Stomach (tissue), 4 donors: ENCODE measurements at regions not wholly inside any gene's neighbourhood (a gene's known extent, or its start where the extent isn't known, plus 50 kb on each side); places are given as distances from the start of the nearest gene placed in this dataset.

Experiments used
- EP300 ChIP-seq: sonication (generic); formaldehyde crosslinking; IDR thresholded peaks from one replicate; pipeline ENCODE4 v1.6.1; 2017; ENCODE audit warnings: antibody characterized with exemption
- POLR2A ChIP-seq, 4 donors: fragments of 450-650 bp; IDR thresholded peaks; one replicate each; pipeline ENCODE4 v1.6.1; 2016; ENCODE audit warnings: antibody characterized with exemption in 4 of 4, control low read depth in 2 of 4, mild to moderate bottlenecking in 1 of 4, moderate library complexity in 1 of 4

DNA sequence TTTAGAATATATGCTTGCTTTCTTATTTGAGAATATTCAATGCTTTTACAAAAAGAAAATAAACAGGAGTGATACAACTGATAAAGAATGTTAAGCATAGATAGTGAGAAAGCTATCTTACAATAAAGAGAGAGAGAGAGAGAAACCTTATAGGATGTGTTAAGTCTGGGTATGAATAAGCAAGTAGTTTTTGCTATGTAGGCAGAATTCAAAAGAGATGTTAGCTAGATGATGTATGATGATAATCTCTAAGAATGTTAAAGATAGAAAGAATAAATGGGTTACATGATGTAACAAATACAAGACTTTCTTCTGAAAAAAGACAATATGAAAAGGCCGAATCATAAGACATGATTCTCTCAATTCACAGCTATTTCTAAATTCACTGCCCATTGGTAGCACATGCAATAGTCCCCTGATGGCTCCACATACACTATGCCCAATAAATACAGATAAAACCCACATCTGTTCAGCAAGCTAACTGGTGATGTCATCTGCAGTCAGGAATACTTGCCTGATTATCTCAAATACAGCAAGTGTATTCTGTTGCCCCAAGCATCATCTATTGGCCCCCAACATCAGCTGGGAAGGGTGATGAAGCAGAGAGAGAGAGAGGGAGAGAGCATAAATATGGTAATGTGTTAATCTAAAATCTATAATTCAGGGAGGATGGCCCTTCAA is 169.2 kb upstream of the LYSMD4 start:
- no peak for TF ChIP-seq POLR2A (IDR thresholded peaks at IDR 0.05)
- TF ChIP-seq EP300 = no peak
